HG03025 (cell line): ENCODE measurements at regions not wholly inside any gene's neighbourhood (a gene's known extent, or its start where the extent isn't known, plus 50 kb on each side); places are given as distances from the start of the nearest gene placed in this dataset.

ENCODE experiments used
- ATAC-seq: cut with Tn5 transposase; IDR thresholded peaks from one replicate; pipeline ENCODE4 v1.9.1; 2021; ENCODE audit warnings: mild to moderate bottlenecking, moderate library complexity; ENCODE audit not compliant: unreplicated experiment, low FRiP score

- ATAC-seq = no peak
Observed at GRCh38 chr12:78674311-78675090, 190.1 kb upstream of the SYT1 start.

DNA sequence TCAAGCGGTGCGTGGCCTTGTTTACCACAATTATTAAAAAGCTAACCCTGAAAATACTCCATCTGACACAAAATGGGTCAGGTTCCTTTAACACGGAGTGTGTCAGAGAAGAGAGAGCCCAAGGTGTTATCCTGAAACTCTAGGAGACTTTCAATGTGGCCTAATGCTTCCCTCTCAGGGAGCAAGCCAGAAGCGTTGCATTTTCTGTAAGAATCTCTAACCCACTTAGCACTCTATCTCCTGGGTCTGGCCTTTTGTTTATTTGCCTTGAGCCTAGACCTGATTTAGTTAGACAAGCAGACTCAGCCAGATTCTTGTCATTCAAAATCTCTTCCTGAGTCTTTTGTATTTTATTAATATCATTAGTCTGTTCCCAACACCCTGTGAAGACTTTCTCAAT is 184.0 kb upstream of the SYT1 start:
- no peak for ATAC-seq

- ATAC-seq = no peak
Observed at GRCh38 chr12:78683031-78683430, 181.5 kb upstream of the SYT1 start.

- ATAC-seq = no peak
Observed at GRCh38 chr12:78683626-78684025, 180.9 kb upstream of the SYT1 start.

DNA sequence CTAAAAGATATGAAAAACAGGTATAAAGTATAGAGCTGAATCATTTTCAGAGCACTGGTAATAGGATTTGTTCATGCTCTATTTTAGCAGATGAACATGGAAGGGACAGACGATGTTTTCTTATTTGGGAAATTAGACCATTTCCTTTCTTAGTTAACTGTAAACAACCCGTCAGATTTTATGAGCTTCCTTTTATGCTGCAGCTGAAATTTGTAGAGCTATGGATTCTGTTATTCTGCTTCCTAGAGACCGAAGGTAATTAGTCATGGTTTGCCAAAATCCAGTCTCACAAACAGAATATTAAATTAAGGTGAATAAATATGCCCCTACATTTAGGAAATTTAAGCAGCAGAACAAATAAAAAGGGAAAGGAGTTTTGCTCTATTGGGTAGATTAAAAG is 180.2 kb upstream of the SYT1 start:
- ATAC-seq = no peak

DNA sequence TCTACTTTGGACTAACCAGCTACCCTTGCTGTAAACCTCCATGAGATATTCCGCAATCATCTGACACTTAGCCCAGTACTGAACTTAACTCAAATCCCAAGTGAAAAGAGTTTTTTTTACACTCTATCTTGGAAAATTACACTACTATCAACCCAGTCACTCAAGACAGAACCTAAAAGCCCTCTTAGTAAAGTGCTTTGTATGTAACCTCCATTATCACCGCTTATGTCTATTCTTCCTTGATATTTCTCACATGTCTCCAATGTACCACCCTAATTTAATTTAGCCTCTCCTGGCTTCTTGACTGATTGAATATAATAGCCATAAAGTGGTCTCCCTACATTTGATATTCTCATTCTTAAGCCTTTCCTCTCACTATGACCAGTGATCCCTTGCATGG is 168.8 kb upstream of the SYT1 start:
- no peak for ATAC-seq

DNA sequence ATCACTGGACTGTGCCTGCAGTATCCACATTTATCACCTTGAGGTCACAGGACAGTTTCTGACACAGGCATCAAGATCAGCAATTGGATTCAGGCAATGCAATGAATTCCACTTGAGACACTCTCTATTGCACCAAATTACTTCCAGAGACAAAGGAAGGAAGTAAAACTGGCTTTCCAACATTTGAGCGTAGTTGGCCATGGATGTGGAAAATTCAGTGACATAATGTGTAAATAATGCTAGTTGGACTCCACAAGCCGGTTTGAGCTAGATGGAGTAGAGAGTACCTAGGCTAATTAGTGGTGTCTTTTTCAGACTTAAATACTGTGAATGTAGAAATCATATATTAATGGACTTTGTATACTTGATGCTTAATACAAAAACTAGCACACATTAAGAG is 168.3 kb upstream of the SYT1 start:
- ATAC-seq = no peak

DNA sequence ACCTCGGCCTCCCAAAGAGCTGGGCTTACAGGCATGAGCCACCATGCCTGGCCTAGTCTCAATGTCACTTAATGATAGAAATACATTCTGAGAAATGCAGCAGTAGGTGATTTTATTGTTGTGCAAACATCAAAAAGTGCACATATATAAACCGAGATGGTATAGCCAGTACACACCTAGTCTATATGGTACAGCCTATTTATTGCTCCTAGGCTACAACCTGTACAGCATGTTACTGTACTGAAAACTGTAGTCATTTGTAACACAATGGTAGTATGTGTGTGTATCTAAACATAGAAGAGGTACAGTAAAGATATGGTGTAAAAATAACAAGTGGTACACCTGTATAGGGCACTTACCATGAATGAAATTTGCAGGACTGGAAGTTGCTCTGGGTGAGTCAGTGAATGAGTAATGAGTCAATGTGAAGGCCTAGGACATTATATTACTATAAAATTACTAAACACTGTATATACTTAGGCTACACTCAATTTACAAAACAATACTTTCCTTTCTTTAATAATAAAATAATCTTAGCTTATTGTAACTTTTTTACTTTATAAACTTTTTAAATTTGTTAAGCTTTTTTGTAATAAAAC is 166.7 kb upstream of the SYT1 start:
- ATAC-seq = no peak

DNA sequence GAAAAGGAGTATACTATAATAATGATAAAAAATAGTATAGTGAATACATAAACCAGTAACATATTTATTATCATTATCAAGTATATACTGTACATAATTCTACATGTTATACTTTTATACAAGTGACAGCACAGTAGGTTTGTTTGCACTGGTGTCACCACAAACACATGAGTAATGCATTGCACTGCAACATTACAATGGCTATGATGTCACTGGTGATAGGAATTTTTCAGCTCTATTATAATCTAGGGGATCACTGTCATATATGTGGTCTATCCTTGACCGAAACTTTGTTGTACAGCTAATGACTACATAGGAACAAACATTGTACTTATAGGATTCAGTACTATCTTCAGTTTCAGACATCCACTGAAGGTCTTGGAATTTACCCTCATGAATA is 165.8 kb upstream of the SYT1 start:
- ATAC-seq = no peak

- ATAC-seq = no peak
Observed at GRCh38 chr12:78700565-78700964, 164.0 kb upstream of the SYT1 start.

GRCh38 chr12:78703820-78704525 is 160.6 kb upstream of the SYT1 start:
- no peak for ATAC-seq

GRCh38 chr12:78711954-78712353 is 152.6 kb upstream of the SYT1 start:
- no peak for ATAC-seq

- no peak for ATAC-seq
Observed at GRCh38 chr12:78712834-78713481, 151.6 kb upstream of the SYT1 start.

- ATAC-seq = no peak
Observed at GRCh38 chr12:78719721-78720120, 144.9 kb upstream of the SYT1 start.

DNA sequence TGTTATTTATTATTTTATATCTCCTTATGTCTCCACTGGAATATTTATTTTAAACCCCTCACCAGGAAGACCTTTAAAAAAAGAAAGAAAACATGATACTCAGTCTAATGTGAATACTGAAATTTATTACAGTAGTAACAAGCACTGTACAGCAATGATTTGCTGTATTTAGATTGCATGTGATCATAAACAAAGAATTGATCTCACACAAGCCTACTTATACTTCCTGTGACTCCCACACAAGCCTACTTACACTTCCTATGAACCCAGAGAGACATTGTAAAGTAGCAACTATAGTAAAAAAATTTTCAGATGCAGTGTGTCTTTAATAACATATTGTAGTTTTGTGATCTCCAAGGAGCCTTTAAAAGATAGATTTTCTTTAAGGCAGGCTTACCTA is 142.7 kb upstream of the SYT1 start:
- ATAC-seq = no peak

GRCh38 chr12:78725033-78725432 is 139.5 kb upstream of the SYT1 start:
- ATAC-seq = no peak

GRCh38 chr12:78725951-78726580 is 138.5 kb upstream of the SYT1 start:
- ATAC-seq = no peak

GRCh38 chr12:78726854-78727253 is 137.7 kb upstream of the SYT1 start:
- ATAC-seq = no peak

DNA sequence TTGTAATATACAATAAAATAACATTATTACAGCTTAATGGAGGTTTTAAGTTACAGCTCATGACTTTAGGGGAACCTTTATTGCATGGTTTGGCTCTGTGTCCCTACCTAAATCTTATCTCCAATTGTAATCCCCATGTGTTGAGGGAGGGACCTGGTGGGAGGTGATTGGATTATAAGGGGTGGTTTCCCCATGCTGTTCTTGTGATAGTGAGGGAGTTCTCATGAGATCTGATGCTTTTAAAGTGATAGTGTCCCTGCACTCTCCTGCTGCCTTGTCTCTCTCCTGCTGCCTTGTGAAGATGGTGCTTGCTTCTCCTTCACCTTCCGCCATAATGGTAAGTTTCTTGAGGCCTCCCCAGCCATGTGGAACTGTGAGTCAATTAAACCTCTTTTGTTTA is 132.1 kb upstream of the SYT1 start:
- ATAC-seq = no peak

GRCh38 chr12:78739653-78740052 is 124.9 kb upstream of the SYT1 start:
- no peak for ATAC-seq

GRCh38 chr12:78746001-78746400 is 118.6 kb upstream of the SYT1 start:
- no peak for ATAC-seq
